Glutamatergic neuron (in vitro differentiated cells): ENCODE measurements at regions not wholly inside any gene's neighbourhood (a gene's known extent, or its start where the extent isn't known, plus 50 kb on each side); places are given as distances from the start of the nearest gene placed in this dataset.

Source experiments
- DNase-seq: peaks from one replicate; pipeline ENCODE4 v3.0.0; 2022
- H3K27ac Mint-ChIP-seq: one replicate; pipeline ENCODE4 v1.8.0; 2020; ENCODE audit warnings: mild to moderate bottlenecking, mixed read lengths, inconsistent platforms; ENCODE audit not compliant: unreplicated experiment
- H3K27me3 Mint-ChIP-seq: one replicate; pipeline ENCODE4 v1.8.0; 2020; ENCODE audit warnings: mild to moderate bottlenecking, moderate library complexity, mixed read lengths, inconsistent platforms; ENCODE audit not compliant: unreplicated experiment
- H3K36me3 Mint-ChIP-seq: one replicate; pipeline ENCODE4 v1.8.0; 2020; ENCODE audit warnings: mild to moderate bottlenecking, mixed read lengths, inconsistent platforms; ENCODE audit not compliant: unreplicated experiment
- H3K4me1 Mint-ChIP-seq: one replicate; pipeline ENCODE4 v1.8.0; 2020; ENCODE audit warnings: mild to moderate bottlenecking, low read depth, mixed read lengths, inconsistent platforms; ENCODE audit not compliant: unreplicated experiment
- H3K4me3 Mint-ChIP-seq: one replicate; pipeline ENCODE4 v1.8.0; 2020; ENCODE audit warnings: mild to moderate bottlenecking, mixed read lengths, inconsistent platforms; ENCODE audit not compliant: unreplicated experiment
- H3K9me3 Mint-ChIP-seq: one replicate; pipeline ENCODE4 v1.8.0; 2020; ENCODE audit warnings: mild to moderate bottlenecking, moderate library complexity, mixed read lengths, inconsistent platforms; ENCODE audit not compliant: unreplicated experiment
- CTCF ChIP-seq: fragments of 200-600 bp; sonication (generic); IDR thresholded peaks from one replicate; pipeline ENCODE4 v1.5.0; 2021; ENCODE audit not compliant: partially characterized antibody, unreplicated experiment

GRCh38 chr16:64362193-64362592 lies 759.7 kb downstream of the CDH11 start:
- H3K36me3 Mint-ChIP-seq = no peaks in the 10 kb centered on the region
- peaks cover 2% of the 10 kb centered on the region for H3K4me1 Mint-ChIP-seq
- no peak for DNase-seq
- no peak overlapping the region for H3K4me3 Mint-ChIP-seq
- H3K27ac Mint-ChIP-seq = no peak overlapping the region
- no peak for TF ChIP-seq CTCF
- H3K9me3 Mint-ChIP-seq = no peaks in the 10 kb centered on the region
- H3K27me3 Mint-ChIP-seq = no peaks in the 10 kb centered on the region

- H3K36me3 Mint-ChIP-seq = no peaks in the 10 kb centered on the region
- no peaks in the 10 kb centered on the region for H3K9me3 Mint-ChIP-seq
- H3K4me3 Mint-ChIP-seq = no peak overlapping the region
- no peak overlapping the region for H3K27ac Mint-ChIP-seq
- no peak for DNase-seq
- no peak for TF ChIP-seq CTCF
- peaks cover 2% of the 10 kb centered on the region for H3K4me1 Mint-ChIP-seq
- H3K27me3 Mint-ChIP-seq = no peaks in the 10 kb centered on the region
Measured at GRCh38 chr16:64361753-64362152, 760.1 kb downstream of the CDH11 start.

DNA sequence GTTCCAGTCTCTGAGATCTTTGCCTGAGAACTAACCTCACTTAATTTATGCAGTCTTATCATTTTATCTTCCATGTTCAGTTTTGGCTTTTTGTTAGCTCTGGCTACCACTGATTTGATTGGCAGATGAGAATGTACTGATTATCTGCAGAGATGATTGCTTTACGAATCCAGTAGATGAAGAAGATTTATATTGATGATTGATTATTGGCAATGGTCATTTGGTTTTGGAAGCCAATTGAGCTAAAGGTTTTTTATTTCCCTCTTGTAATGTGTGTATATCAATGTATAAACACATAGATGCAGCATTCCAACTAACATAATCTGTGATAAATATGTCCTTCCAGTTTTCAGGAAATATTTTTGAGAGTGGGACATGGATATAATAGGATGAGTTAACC lies 763.6 kb downstream of the CDH11 start:
- Mint-ChIP-seq H3K36me3 (no peaks in the 10 kb centered on the region), H3K4me1 (peaks cover 6% of the 10 kb centered on the region), H3K27me3 (no peaks in the 10 kb centered on the region), H3K4me3 (no peak overlapping the region), H3K9me3 (no peaks in the 10 kb centered on the region), H3K27ac (no peak overlapping the region)
- DNase-seq = no peak
- TF ChIP-seq CTCF = no peak

DNA sequence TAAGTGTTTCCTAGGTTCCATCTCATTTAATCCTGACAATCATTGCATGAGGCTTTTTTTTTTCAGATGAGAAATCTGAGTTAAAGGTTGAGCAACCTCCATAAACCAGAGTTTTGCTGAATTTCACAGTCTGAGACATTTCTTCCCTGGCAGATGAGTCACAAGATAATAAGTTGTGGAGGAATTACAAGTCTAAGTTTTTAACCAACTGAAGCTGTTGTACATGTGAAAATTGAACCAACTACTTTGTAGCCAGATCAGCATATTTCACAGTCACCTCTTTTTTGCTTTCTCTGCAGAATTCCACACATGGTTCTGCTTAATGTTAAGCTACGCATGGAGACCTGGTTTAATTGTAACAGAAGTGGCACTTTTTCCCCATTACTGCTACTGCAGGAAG lies 765.6 kb downstream of the CDH11 start:
- Mint-ChIP-seq H3K27ac (no peak overlapping the region), H3K36me3 (no peaks in the 10 kb centered on the region), H3K4me3 (no peak overlapping the region), H3K9me3 (peaks cover 2% of the 10 kb centered on the region), H3K4me1 (peaks cover 6% of the 10 kb centered on the region), H3K27me3 (no peaks in the 10 kb centered on the region)
- no peak for TF ChIP-seq CTCF
- no peak for DNase-seq

- Mint-ChIP-seq H3K27ac (no peak overlapping the region), H3K36me3 (no peaks in the 10 kb centered on the region), H3K4me1 (peaks cover 4% of the 10 kb centered on the region), H3K9me3 (peaks cover 2% of the 10 kb centered on the region), H3K4me3 (no peak overlapping the region), H3K27me3 (no peaks in the 10 kb centered on the region)
- TF ChIP-seq CTCF = no peak
- DNase-seq = no peak
Measured at GRCh38 chr16:64352246-64352645, 769.6 kb downstream of the CDH11 start.
